Neural cell (in vitro differentiated cells): ENCODE measurements at regions not wholly inside any gene's neighbourhood (a gene's known extent, or its start where the extent isn't known, plus 50 kb on each side); places are given as distances from the start of the nearest gene placed in this dataset.

ENCODE experiments used
- H2AFZ ChIP-seq: fragments of 200-600, 300-800 bp; sonication (generic), shearing (Covaris generic); 2 replicates; pipeline ENCODE4 v1.6.0; 2014; ENCODE audit warnings: low read depth, mild to moderate bottlenecking, antibody characterized with exemption, low read length, moderate library complexity
- H3F3A ChIP-seq: fragments of 200-600 bp; shearing (Covaris generic); 2 replicates; pipeline ENCODE4 v1.6.1; 2016; ENCODE audit warnings: mild to moderate bottlenecking, moderate library complexity, mixed read lengths, antibody characterized with exemption, low read length; ENCODE audit not compliant: insufficient read depth, poor library complexity, severe bottlenecking
- H3K27ac ChIP-seq: fragments of 200-600, 300-800 bp; sonication (generic), shearing (Covaris generic); 2 replicates; pipeline ENCODE4 v1.5.1; 2014; ENCODE audit warnings: mild to moderate bottlenecking, low read length, moderate library complexity
- H3K27me3 ChIP-seq: fragments of 300-800, 200-600 bp; sonication (generic), shearing (Covaris generic); 2 replicates; pipeline ENCODE4 v1.6.0; 2014; ENCODE audit warnings: mild to moderate bottlenecking, low read depth, low read length, moderate library complexity; ENCODE audit not compliant: insufficient read depth
- H3K36me3 ChIP-seq: fragments of 300-800, 200-600 bp; sonication (generic), shearing (Covaris generic); 2 replicates; pipeline ENCODE4 v1.5.1; 2014; ENCODE audit warnings: mild to moderate bottlenecking, antibody characterized with exemption, low read length, moderate library complexity; ENCODE audit not compliant: insufficient read depth
- H3K4me2 ChIP-seq: fragments of 300-800, 200-600 bp; sonication (generic), shearing (Covaris generic); 2 replicates; pipeline ENCODE4 v1.6.0; 2014; ENCODE audit warnings: mild to moderate bottlenecking, low read length
- H3K4me3 ChIP-seq: fragments of 300-800, 200-600 bp; sonication (generic), shearing (Covaris generic); 2 replicates; pipeline ENCODE4 v1.5.1; 2014; ENCODE audit warnings: mild to moderate bottlenecking, low read length, moderate library complexity
- H3K79me2 ChIP-seq: fragments of 200-600 bp; shearing (Covaris generic); replicated peaks from 2 replicates; pipeline ENCODE4 v1.6.0; 2014; ENCODE audit warnings: mild to moderate bottlenecking, low read length, moderate library complexity; ENCODE audit not compliant: insufficient read depth
- H3K9ac ChIP-seq: fragments of 300-800, 200-600 bp; sonication (generic), shearing (Covaris generic); 2 replicates; pipeline ENCODE4 v1.6.1; 2016; ENCODE audit warnings: mild to moderate bottlenecking, low read length, mixed read lengths
- H3K9me2 ChIP-seq: fragments of 200-600 bp; shearing (Covaris generic); 2 replicates; pipeline ENCODE4 v1.6.1; 2016; ENCODE audit warnings: mild to moderate bottlenecking, low read length, mixed read lengths; ENCODE audit not compliant: insufficient read depth
- H3K9me3 ChIP-seq: fragments of 200-600, 300-800 bp; sonication (generic), shearing (Covaris generic); 2 replicates; pipeline ENCODE4 v1.6.1; 2016; ENCODE audit warnings: mild to moderate bottlenecking, mixed run types, low read length, moderate library complexity, mixed read lengths
- H4K20me1 ChIP-seq: fragments of 200-600 bp; shearing (Covaris generic); 2 replicates; pipeline ENCODE4 v1.6.1; 2016; ENCODE audit warnings: mild to moderate bottlenecking, mixed run types; ENCODE audit not compliant: insufficient read depth
- CTCF ChIP-seq: fragments of 450-650 bp; IDR thresholded peaks from 2 replicates; pipeline ENCODE4 v1.5.1; 2014; ENCODE audit warnings: antibody characterized with exemption, mild to moderate bottlenecking, moderate library complexity; ENCODE audit not compliant: poor library complexity, severe bottlenecking
- EP300 ChIP-seq: fragments of 450-650 bp; conservative IDR thresholded peaks from 2 replicates; pipeline ENCODE4 v1.6.1; 2014; ENCODE audit warnings: antibody characterized with exemption, mild to moderate bottlenecking, moderate library complexity; ENCODE audit not compliant: poor library complexity, severe bottlenecking
- EZH2 ChIP-seq: fragments of 200-600, 300-800 bp; shearing (Covaris generic), sonication (generic); IDR thresholded peaks from 2 replicates; pipeline ENCODE4 v1.6.1; 2014; ENCODE audit warnings: antibody characterized with exemption, low read length, borderline replicate concordance, mild to moderate bottlenecking; ENCODE audit not compliant: insufficient read depth, poor library complexity, severe bottlenecking
- MXI1 ChIP-seq: fragments of 450-650 bp; conservative IDR thresholded peaks from 2 replicates; pipeline ENCODE4 v1.6.1; 2014; ENCODE audit warnings: antibody characterized with exemption, mild to moderate bottlenecking; ENCODE audit not compliant: poor library complexity, severe bottlenecking
- POLR2AphosphoS5 ChIP-seq: IDR thresholded peaks from 2 replicates; pipeline ENCODE4 v1.6.1; 2012
- RAD21 ChIP-seq: fragments of 450-650 bp; conservative IDR thresholded peaks from 2 replicates; pipeline ENCODE4 v1.6.1; 2014; ENCODE audit warnings: antibody characterized with exemption, mild to moderate bottlenecking, moderate library complexity
- REST ChIP-seq: IDR thresholded peaks from 2 replicates; pipeline ENCODE4 v1.6.1; 2012; ENCODE audit warnings: borderline replicate concordance
- SMC3 ChIP-seq: fragments of 450-650 bp; conservative IDR thresholded peaks from 2 replicates; pipeline ENCODE4 v1.6.1; 2014; ENCODE audit warnings: antibody characterized with exemption, mild to moderate bottlenecking, moderate library complexity; ENCODE audit not compliant: poor library complexity
- TAF1 ChIP-seq: IDR thresholded peaks from 2 replicates; pipeline ENCODE4 v1.6.1; 2012; ENCODE audit warnings: low read depth

- Histone ChIP-seq H4K20me1 (no peaks in the 10 kb centered on the region), H3K36me3 (no peaks in the 10 kb centered on the region), H3K27ac (no peak overlapping the region), H3K27me3 (no peaks in the 10 kb centered on the region), H3K9me3 (no peaks in the 10 kb centered on the region), H3K9me2 (no peaks in the 10 kb centered on the region), H3K4me3 (no peak overlapping the region), H2AFZ (no peak overlapping the region), H3K9ac (no peak overlapping the region), H3F3A (no peaks in the 10 kb centered on the region), H3K4me2 (no peak overlapping the region), H3K79me2 (no peaks in the 10 kb centered on the region)
- TF ChIP-seq POLR2AphosphoS5 (peak; percentile 47), MXI1 (no peak)
These were observed 984.7 kb upstream of the PCDH9 start for GRCh38 chr13:68214691-68215415.

- H3K36me3 ChIP-seq: no peaks in the 10 kb centered on the region
- TF ChIP-seq SMC3 (no peak), EP300 (no peak), POLR2AphosphoS5 (no peak), CTCF (no peak), MXI1 (no peak), TAF1 (no peak), REST (no peak), EZH2 (no peak), RAD21 (no peak)
These were observed 969.1 kb upstream of the PCDH9 start for GRCh38 chr13:68199271-68199670.

More at GRCh38 chr13:68199271-68199670, 969.1 kb upstream of the PCDH9 start:
- no peaks in the 10 kb centered on the region for H3K9me3 ChIP-seq
- H3K9me2 ChIP-seq: no peaks in the 10 kb centered on the region
- no peak overlapping the region for H3K9ac ChIP-seq
- H3K27ac ChIP-seq: no peak overlapping the region
- H3K79me2 ChIP-seq: no peaks in the 10 kb centered on the region
- H2AFZ ChIP-seq: no peak overlapping the region
- H3F3A ChIP-seq: no peaks in the 10 kb centered on the region
- H3K27me3 ChIP-seq: no peaks in the 10 kb centered on the region
- no peak overlapping the region for H3K4me2 ChIP-seq
- H4K20me1 ChIP-seq: no peaks in the 10 kb centered on the region
- no peak overlapping the region for H3K4me3 ChIP-seq
